GM04503 (cell line): ENCODE measurements at regions not wholly inside any gene's neighbourhood (a gene's known extent, or its start where the extent isn't known, plus 50 kb on each side); places are given as distances from the start of the nearest gene placed in this dataset.
A peak's percentile ranks its signal among the peaks of the same experiment; 100 is the strongest.
"Not testable (repeated sequence)": the region's sequence is repeated elsewhere in the genome, so short reads cannot be mapped to it uniquely, and the experiment has no call there.

Experiments
- DNase-seq: peaks from one replicate; pipeline ENCODE4 v3.0.0-alpha.2; 2012; ENCODE audit warnings: low read depth

- DNase-seq, result no peak
Measured at GRCh38 chr5:101505891-101506570, 602.9 kb upstream of the ST8SIA4 start.

GRCh38 chr5:101482931-101483330, 579.8 kb upstream of the ST8SIA4 start:
- DNase-seq, result no peak

GRCh38 chr5:101473483-101473882, 570.4 kb upstream of the ST8SIA4 start:
- DNase-seq, result no peak

- no peak for DNase-seq
Measured at GRCh38 chr5:101461455-101461854, 558.4 kb upstream of the ST8SIA4 start.

GRCh38 chr5:101458587-101458986, 555.5 kb upstream of the ST8SIA4 start:
- no peak for DNase-seq

GRCh38 chr5:101455851-101456250, 552.8 kb upstream of the ST8SIA4 start:
- no peak for DNase-seq

GRCh38 chr5:101455048-101455447, 552.0 kb upstream of the ST8SIA4 start:
- DNase-seq, result no peak

GRCh38 chr5:101442281-101442680, 539.2 kb upstream of the ST8SIA4 start:
- not testable (repeated sequence) for DNase-seq

GRCh38 chr5:101440173-101440572, 537.1 kb upstream of the ST8SIA4 start:
- DNase-seq, result no peak

- no peak for DNase-seq
Measured at GRCh38 chr5:101437351-101437750, 534.3 kb upstream of the ST8SIA4 start.

GRCh38 chr5:101435768-101436167, 532.7 kb upstream of the ST8SIA4 start:
- no peak for DNase-seq

- DNase-seq, result no peak
Measured at GRCh38 chr5:101431201-101431600, 528.1 kb upstream of the ST8SIA4 start.

GRCh38 chr5:101430551-101430950, 527.5 kb upstream of the ST8SIA4 start:
- no peak for DNase-seq

- peak; percentile 34 for DNase-seq
Measured at GRCh38 chr5:101429241-101429640, 526.2 kb upstream of the ST8SIA4 start.

- peak; percentile 31 for DNase-seq
Measured at GRCh38 chr5:101425339-101425859, 522.3 kb upstream of the ST8SIA4 start.

GRCh38 chr5:101424530-101425175, 521.6 kb upstream of the ST8SIA4 start:
- DNase-seq, result peak; percentile 23

- DNase-seq, result no peak
Measured at GRCh38 chr5:101418713-101419118, 515.6 kb upstream of the ST8SIA4 start.

GRCh38 chr5:101404531-101404930, 501.4 kb upstream of the ST8SIA4 start:
- no peak for DNase-seq

- DNase-seq, result no peak
Measured at GRCh38 chr5:101393795-101394450, 490.8 kb upstream of the ST8SIA4 start.

- DNase-seq, result peak; percentile 10
Measured at GRCh38 chr5:101390151-101390908, 487.2 kb upstream of the ST8SIA4 start.

- no peak for DNase-seq
Measured at GRCh38 chr5:101385276-101385675, 482.2 kb upstream of the ST8SIA4 start.

GRCh38 chr5:101370181-101370580, 467.1 kb upstream of the ST8SIA4 start:
- DNase-seq, result no peak
